ENCODE measurements at regions not wholly inside any gene's neighbourhood (a gene's known extent, or its start where the extent isn't known, plus 50 kb on each side); places are given as distances from the start of the nearest gene placed in this dataset.

DNA sequence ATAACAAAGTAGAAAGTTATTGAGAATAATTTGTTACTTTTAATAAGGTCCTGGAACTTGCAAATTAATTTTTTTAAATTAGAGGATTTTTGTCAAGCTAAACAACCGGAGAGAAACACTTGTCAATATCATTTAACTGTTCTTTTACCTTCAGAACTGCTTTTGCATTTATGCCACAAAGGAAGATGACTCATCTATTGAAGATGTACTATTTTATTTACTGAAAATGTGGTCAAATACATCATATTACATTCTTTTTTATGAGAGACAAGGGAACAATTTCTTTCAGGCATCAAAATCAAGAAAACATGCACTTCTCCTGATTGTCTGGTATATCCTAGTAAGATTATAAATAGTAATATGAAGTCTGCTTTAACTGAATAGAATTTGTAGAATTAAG, 558.2 kb upstream of the PRMT6 start:
- TF ChIP-seq, protein P1, sequence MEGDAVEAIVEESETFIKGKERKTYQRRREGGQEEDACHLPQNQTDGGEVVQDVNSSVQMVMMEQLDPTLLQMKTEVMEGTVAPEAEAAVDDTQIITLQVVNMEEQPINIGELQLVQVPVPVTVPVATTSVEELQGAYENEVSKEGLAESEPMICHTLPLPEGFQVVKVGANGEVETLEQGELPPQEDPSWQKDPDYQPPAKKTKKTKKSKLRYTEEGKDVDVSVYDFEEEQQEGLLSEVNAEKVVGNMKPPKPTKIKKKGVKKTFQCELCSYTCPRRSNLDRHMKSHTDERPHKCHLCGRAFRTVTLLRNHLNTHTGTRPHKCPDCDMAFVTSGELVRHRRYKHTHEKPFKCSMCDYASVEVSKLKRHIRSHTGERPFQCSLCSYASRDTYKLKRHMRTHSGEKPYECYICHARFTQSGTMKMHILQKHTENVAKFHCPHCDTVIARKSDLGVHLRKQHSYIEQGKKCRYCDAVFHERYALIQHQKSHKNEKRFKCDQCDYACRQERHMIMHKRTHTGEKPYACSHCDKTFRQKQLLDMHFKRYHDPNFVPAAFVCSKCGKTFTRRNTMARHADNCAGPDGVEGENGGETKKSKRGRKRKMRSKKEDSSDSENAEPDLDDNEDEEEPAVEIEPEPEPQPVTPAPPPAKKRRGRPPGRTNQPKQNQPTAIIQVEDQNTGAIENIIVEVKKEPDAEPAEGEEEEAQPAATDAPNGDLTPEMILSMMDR (IDR thresholded peaks at IDR 0.05) = no peak
- no peak for TF ChIP-seq EZH2 (IDR thresholded peaks at IDR 0.05)
